GM12891 (cell line): ENCODE measurements at regions not wholly inside any gene's neighbourhood (a gene's known extent, or its start where the extent isn't known, plus 50 kb on each side); places are given as distances from the start of the nearest gene placed in this dataset.

ENCODE experiments used
- POLR2A ChIP-seq: IDR thresholded peaks from 2 replicates; pipeline ENCODE4 v1.6.1; 2011; ENCODE audit warnings: low read depth, low read length, control low read depth
- POLR2AphosphoS5 ChIP-seq: IDR thresholded peaks from 2 replicates; pipeline ENCODE4 v1.6.1; 2011; ENCODE audit warnings: low read depth, low read length, control low read depth
- TAF1 ChIP-seq: IDR thresholded peaks from 2 replicates; pipeline ENCODE4 v1.6.1; 2011; ENCODE audit warnings: low read depth, low read length, control low read depth

- no peak for TF ChIP-seq POLR2A
- TF ChIP-seq POLR2AphosphoS5: no peak
- TF ChIP-seq TAF1: no peak
Measured at GRCh38 chr19:33933931-33934330, 137.3 kb downstream of the KCTD15 start.
